GM21529 (cell line): ENCODE measurements at regions not wholly inside any gene's neighbourhood (a gene's known extent, or its start where the extent isn't known, plus 50 kb on each side); places are given as distances from the start of the nearest gene placed in this dataset.
"Not testable (repeated sequence)": the region's sequence is repeated elsewhere in the genome, so short reads cannot be mapped to it uniquely, and the experiment has no call there.

ENCODE experiments used
- ATAC-seq: cut with Tn5 transposase; IDR thresholded peaks from one replicate; pipeline ENCODE4 v1.9.1; 2021; ENCODE audit not compliant: unreplicated experiment

- no peak for ATAC-seq
Measured at GRCh38 chr5:136924490-136924889, 559.1 kb upstream of the TRPC7 start.

- ATAC-seq: no peak
Measured at GRCh38 chr5:136910625-136911024, 545.3 kb upstream of the TRPC7 start.

GRCh38 chr5:136909906-136910305 lies 544.6 kb upstream of the TRPC7 start:
- no peak for ATAC-seq

GRCh38 chr5:136907371-136907770 lies 542.0 kb upstream of the TRPC7 start:
- ATAC-seq: no peak

GRCh38 chr5:136906545-136906944 lies 541.2 kb upstream of the TRPC7 start:
- ATAC-seq: no peak

- no peak for ATAC-seq
Measured at GRCh38 chr5:136905571-136905970, 540.2 kb upstream of the TRPC7 start.

- no peak for ATAC-seq
Measured at GRCh38 chr5:136894070-136894469, 528.7 kb upstream of the TRPC7 start.

GRCh38 chr5:136892000-136892399 lies 526.7 kb upstream of the TRPC7 start:
- no peak for ATAC-seq

- no peak for ATAC-seq
Measured at GRCh38 chr5:136891175-136891972, 526.0 kb upstream of the TRPC7 start.

- ATAC-seq: no peak
Measured at GRCh38 chr5:136890431-136891148, 525.2 kb upstream of the TRPC7 start.

GRCh38 chr5:136886608-136887007 lies 521.3 kb upstream of the TRPC7 start:
- ATAC-seq: no peak

- ATAC-seq: no peak
Measured at GRCh38 chr5:136864960-136865359, 499.6 kb upstream of the TRPC7 start.

GRCh38 chr5:136856648-136857047 lies 491.3 kb upstream of the TRPC7 start:
- ATAC-seq: no peak

GRCh38 chr5:136853971-136854370 lies 488.6 kb upstream of the TRPC7 start:
- no peak for ATAC-seq

GRCh38 chr5:136840601-136841000 lies 475.3 kb upstream of the TRPC7 start:
- no peak for ATAC-seq

- ATAC-seq: no peak
Measured at GRCh38 chr5:136836093-136836492, 470.7 kb upstream of the TRPC7 start.

- no peak for ATAC-seq
Measured at GRCh38 chr5:136820848-136821247, 455.5 kb upstream of the TRPC7 start.

GRCh38 chr5:136819526-136820302 lies 454.4 kb upstream of the TRPC7 start:
- ATAC-seq: no peak

GRCh38 chr5:136816327-136816726 lies 451.0 kb upstream of the TRPC7 start:
- ATAC-seq: no peak

GRCh38 chr5:136814619-136815378 lies 449.5 kb upstream of the TRPC7 start:
- no peak for ATAC-seq

GRCh38 chr5:136812270-136812669 lies 446.9 kb upstream of the TRPC7 start:
- not testable (repeated sequence) for ATAC-seq
